A673 (cell line): ENCODE measurements at regions not wholly inside any gene's neighbourhood (a gene's known extent, or its start where the extent isn't known, plus 50 kb on each side); places are given as distances from the start of the nearest gene placed in this dataset.

Experiments used
- BruUV-seq: library from RNA; stranded (reverse); fragments of 400-500 nt; replicated peaks from 2 replicates; lab custom pipeline; 2021; lab: Mats Ljungman, UMichigan
- CTCF ChIA-PET: fragments of 300-600 bp; sonication (Branson Sonifier 250); formaldehyde crosslinking; loops from one replicate; lab custom pipeline; 2022; ENCODE audit warnings: antibody characterized with exemption; lab: Charles Lee
- POLR2A ChIA-PET: fragments of 300-600 bp; sonication (Branson Sonifier 250); formaldehyde crosslinking; loops from one replicate; lab custom pipeline; 2022; ENCODE audit warnings: antibody characterized with exemption; ENCODE audit not compliant: low non-redundant PET; lab: Charles Lee
- DNase-seq: peaks from one replicate; pipeline ENCODE4 v3.0.0-alpha.2; 2015; ENCODE audit warnings: low spot score
- H3K27ac ChIP-seq: fragments of 200-600 bp; sonication (generic); 2 replicates; pipeline ENCODE4 v1.5.1; 2016; ENCODE audit warnings: mixed run types, low read depth, mild to moderate bottlenecking, mixed read lengths, antibody characterized with exemption, low read length; ENCODE audit not compliant: poor library complexity, severe bottlenecking
- H3K27me3 ChIP-seq: fragments of 200-600 bp; sonication (generic); replicated peaks from 2 replicates; pipeline ENCODE4 v1.6.1; 2017; ENCODE audit warnings: mixed run types, low read depth, mild to moderate bottlenecking, mixed read lengths, antibody characterized with exemption, low read length; ENCODE audit not compliant: insufficient read depth, poor library complexity
- H3K36me3 ChIP-seq: fragments of 200-600 bp; sonication (generic); 2 replicates; pipeline ENCODE4 v1.6.1; 2016; ENCODE audit warnings: mixed run types, mild to moderate bottlenecking, mixed read lengths, antibody characterized with exemption, low read length; ENCODE audit not compliant: insufficient read depth, poor library complexity, severe bottlenecking
- H3K4me1 ChIP-seq: fragments of 200-600 bp; sonication (generic); 2 replicates; pipeline ENCODE4 v1.6.1; 2017; ENCODE audit warnings: mixed run types, mild to moderate bottlenecking, mixed read lengths, antibody characterized with exemption, low read length; ENCODE audit not compliant: insufficient read depth, poor library complexity, severe bottlenecking
- H3K4me3 ChIP-seq: fragments of 200-600 bp; sonication (generic); 2 replicates; pipeline ENCODE4 v1.5.1; 2016; ENCODE audit warnings: low read depth, mixed run types, mild to moderate bottlenecking, mixed read lengths, low read length; ENCODE audit not compliant: poor library complexity, severe bottlenecking
- H3K9me3 ChIP-seq: fragments of 200-600 bp; sonication (generic); 2 replicates; pipeline ENCODE4 v1.6.1; 2016; ENCODE audit warnings: mixed run types, low read depth, mild to moderate bottlenecking, mixed read lengths, antibody characterized with exemption, low read length; ENCODE audit not compliant: poor library complexity, severe bottlenecking
- EZH2 ChIP-seq: fragments of 200-600 bp; sonication (generic); IDR thresholded peaks from 2 replicates; pipeline ENCODE4 v1.6.1; 2017; ENCODE audit warnings: borderline replicate concordance, low read depth, mild to moderate bottlenecking, mixed read lengths, antibody characterized with exemption, low read length; ENCODE audit not compliant: poor library complexity, severe bottlenecking
- intact Hi-C: fragments of 100-400 bp; cut with micrococcal nuclease; formaldehyde crosslinking; loops from one replicate; pipeline ENCODE4 v1.10.0; 2022; ENCODE audit not compliant: unreplicated experiment
- TF ChIP-seq, protein P1 (sequence below): fragments of 300-800, 200-600 bp; sonication (generic); conservative IDR thresholded peaks from 2 replicates; pipeline ENCODE4 v1.5.1; 2017; ENCODE audit warnings: low read depth, mild to moderate bottlenecking, antibody characterized with exemption, low read length, moderate library complexity, mixed read lengths

DNA sequence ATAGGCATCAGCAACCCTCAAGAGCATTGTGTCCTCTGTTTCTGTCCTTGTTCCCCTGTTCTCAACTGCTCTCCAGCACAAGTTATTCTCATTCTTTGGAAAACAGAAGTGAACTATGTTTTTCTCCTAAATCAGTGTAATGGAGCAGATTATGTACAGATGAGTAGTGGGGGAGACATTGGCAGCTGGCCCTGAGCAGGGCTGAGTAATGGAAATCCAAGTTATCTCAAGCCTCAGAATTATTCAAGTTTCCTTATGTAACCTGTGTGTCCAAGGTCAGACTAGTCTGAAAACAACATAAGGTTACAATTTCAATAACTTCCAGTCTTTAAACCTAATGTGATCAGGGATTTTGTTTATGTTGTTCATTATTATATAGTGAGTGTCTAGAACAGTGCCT lies 116.1 kb upstream of the FUT8 start:
- POLR2A ChIA-PET: no interaction called here
- intact Hi-C loops: no loop called here
- no peak overlapping the region for H3K27ac ChIP-seq
- CTCF ChIA-PET: no interaction called here
- no peak for DNase-seq
- TF ChIP-seq, protein P1, sequence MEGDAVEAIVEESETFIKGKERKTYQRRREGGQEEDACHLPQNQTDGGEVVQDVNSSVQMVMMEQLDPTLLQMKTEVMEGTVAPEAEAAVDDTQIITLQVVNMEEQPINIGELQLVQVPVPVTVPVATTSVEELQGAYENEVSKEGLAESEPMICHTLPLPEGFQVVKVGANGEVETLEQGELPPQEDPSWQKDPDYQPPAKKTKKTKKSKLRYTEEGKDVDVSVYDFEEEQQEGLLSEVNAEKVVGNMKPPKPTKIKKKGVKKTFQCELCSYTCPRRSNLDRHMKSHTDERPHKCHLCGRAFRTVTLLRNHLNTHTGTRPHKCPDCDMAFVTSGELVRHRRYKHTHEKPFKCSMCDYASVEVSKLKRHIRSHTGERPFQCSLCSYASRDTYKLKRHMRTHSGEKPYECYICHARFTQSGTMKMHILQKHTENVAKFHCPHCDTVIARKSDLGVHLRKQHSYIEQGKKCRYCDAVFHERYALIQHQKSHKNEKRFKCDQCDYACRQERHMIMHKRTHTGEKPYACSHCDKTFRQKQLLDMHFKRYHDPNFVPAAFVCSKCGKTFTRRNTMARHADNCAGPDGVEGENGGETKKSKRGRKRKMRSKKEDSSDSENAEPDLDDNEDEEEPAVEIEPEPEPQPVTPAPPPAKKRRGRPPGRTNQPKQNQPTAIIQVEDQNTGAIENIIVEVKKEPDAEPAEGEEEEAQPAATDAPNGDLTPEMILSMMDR: no peak
- no peak for TF ChIP-seq EZH2
- no peaks in the 10 kb centered on the region for H3K4me1 ChIP-seq
- BruUV-seq: no TSS peak
- no peaks in the 10 kb centered on the region for H3K27me3 ChIP-seq
- no peaks in the 10 kb centered on the region for H3K36me3 ChIP-seq
- H3K4me3 ChIP-seq: no peak overlapping the region
- no peaks in the 10 kb centered on the region for H3K9me3 ChIP-seq

- no peak for DNase-seq
- intact Hi-C loops: no loop called here
- H3K9me3 ChIP-seq: no peaks in the 10 kb centered on the region
- ChIA-PET CTCF (no interaction called here), POLR2A (no interaction called here)
- H3K4me1 ChIP-seq: no peaks in the 10 kb centered on the region
- TF ChIP-seq, protein P1: no peak
- TF ChIP-seq EZH2: no peak
- H3K4me3 ChIP-seq: no peak overlapping the region
- H3K27me3 ChIP-seq: no peaks in the 10 kb centered on the region
- H3K36me3 ChIP-seq: no peaks in the 10 kb centered on the region
- H3K27ac ChIP-seq: no peak overlapping the region
- BruUV-seq: no TSS peak
These were observed 115.7 kb upstream of the FUT8 start for GRCh38 chr14:65296876-65297275.

- Histone ChIP-seq H3K4me1 (no peaks in the 10 kb centered on the region), H3K27me3 (no peaks in the 10 kb centered on the region), H3K27ac (no peak overlapping the region), H3K4me3 (no peak overlapping the region), H3K36me3 (no peaks in the 10 kb centered on the region), H3K9me3 (no peaks in the 10 kb centered on the region)
- intact Hi-C loops: no loop called here
- POLR2A ChIA-PET: no interaction called here
- DNase-seq: no peak
- TF ChIP-seq, protein P1: no peak
- CTCF ChIA-PET: no interaction called here
- no TSS peak for BruUV-seq
These were observed 114.8 kb upstream of the FUT8 start for GRCh38 chr14:65297744-65298143.
